ENCODE measurements at regions not wholly inside any gene's neighbourhood (a gene's known extent, or its start where the extent isn't known, plus 50 kb on each side); places are given as distances from the start of the nearest gene placed in this dataset.

- Histone ChIP-seq H3K9me3 (no peaks in the 10 kb centered on the region), H3K4me3 (no peak overlapping the region), H3K27ac (no peak overlapping the region), H3K4me1 (peaks cover 58% of the 10 kb centered on the region), H3K27me3 (no peaks in the 10 kb centered on the region), H3K36me3 (no peaks in the 10 kb centered on the region)
- no peak for DNase-seq (ENCODE audit: low spot score in 2 of 2)
- TF ChIP-seq CTCF (IDR thresholded peaks at IDR 0.05): no peak
- TF ChIP-seq EP300 (IDR thresholded peaks at IDR 0.05): no peak
- TF ChIP-seq POLR2AphosphoS5 (IDR thresholded peaks at IDR 0.05): no peak
- no peak for TF ChIP-seq POLR2A (IDR thresholded peaks at IDR 0.05)
- WGBS: 33% methylated on average over 2 of the region's 2 CpGs
These were observed 405.4 kb upstream of the TBL1XR1 start for GRCh38 chr3:177602601-177603147.

GRCh38 chr3:177603148-177603603 is 405.9 kb upstream of the TBL1XR1 start:
- Histone ChIP-seq H3K9me3 (no peaks in the 10 kb centered on the region), H3K4me1 (peaks cover 53% of the 10 kb centered on the region), H3K4me3 (no peak overlapping the region), H3K36me3 (no peaks in the 10 kb centered on the region), H3K27ac (no peak overlapping the region), H3K27me3 (no peaks in the 10 kb centered on the region)
- 56% methylated on average over 2 of the region's 2 CpGs for WGBS
- no peak for TF ChIP-seq POLR2A (IDR thresholded peaks at IDR 0.05)
- TF ChIP-seq POLR2AphosphoS5 (IDR thresholded peaks at IDR 0.05): no peak
- no peak for TF ChIP-seq CTCF (IDR thresholded peaks at IDR 0.05)
- TF ChIP-seq EP300 (IDR thresholded peaks at IDR 0.05): no peak
- no peak for DNase-seq (ENCODE audit: low spot score in 2 of 2)

GRCh38 chr3:177604181-177604580 is 406.9 kb upstream of the TBL1XR1 start:
- no peaks in the 10 kb centered on the region for H3K9me3 ChIP-seq
- DNase-seq (ENCODE audit: low spot score in 2 of 2): no peak
- WGBS: 96% methylated on average over 7 of the region's 7 CpGs
- no peaks in the 10 kb centered on the region for H3K36me3 ChIP-seq
- no peak overlapping the region for H3K4me3 ChIP-seq
- peaks cover 43% of the 10 kb centered on the region for H3K4me1 ChIP-seq
- H3K27me3 ChIP-seq: no peaks in the 10 kb centered on the region
- no peak overlapping the region for H3K27ac ChIP-seq
- no peak for TF ChIP-seq POLR2AphosphoS5 (IDR thresholded peaks at IDR 0.05)
- no peak for TF ChIP-seq EP300 (IDR thresholded peaks at IDR 0.05)
- no peak for TF ChIP-seq POLR2A (IDR thresholded peaks at IDR 0.05)
- TF ChIP-seq CTCF (IDR thresholded peaks at IDR 0.05): no peak

- TF ChIP-seq CTCF (IDR thresholded peaks at IDR 0.05) (no peak), POLR2AphosphoS5 (IDR thresholded peaks at IDR 0.05) (no peak), POLR2A (IDR thresholded peaks at IDR 0.05) (no peak), EP300 (IDR thresholded peaks at IDR 0.05) (no peak)
- no peak overlapping the region for H3K27ac ChIP-seq
- H3K27me3 ChIP-seq: no peaks in the 10 kb centered on the region
- no peaks in the 10 kb centered on the region for H3K36me3 ChIP-seq
- H3K4me3 ChIP-seq: no peak overlapping the region
- 75% methylated on average over 4 of the region's 4 CpGs for WGBS
- H3K9me3 ChIP-seq: no peaks in the 10 kb centered on the region
- no peak for DNase-seq (ENCODE audit: low spot score in 2 of 2)
- H3K4me1 ChIP-seq: peaks cover 23% of the 10 kb centered on the region
These were observed 409.6 kb upstream of the TBL1XR1 start for GRCh38 chr3:177606891-177607290.

GRCh38 chr3:177607589-177607988 is 410.3 kb upstream of the TBL1XR1 start:
- Histone ChIP-seq H3K27me3 (no peaks in the 10 kb centered on the region), H3K36me3 (no peaks in the 10 kb centered on the region), H3K9me3 (no peaks in the 10 kb centered on the region), H3K27ac (no peak overlapping the region), H3K4me3 (no peak overlapping the region), H3K4me1 (peaks cover 16% of the 10 kb centered on the region)
- TF ChIP-seq POLR2A (IDR thresholded peaks at IDR 0.05): no peak
- 84% methylated on average over 5 of the region's 5 CpGs for WGBS
- DNase-seq (ENCODE audit: low spot score in 2 of 2): no peak

GRCh38 chr3:177608443-177608842 is 411.2 kb upstream of the TBL1XR1 start:
- H3K27ac ChIP-seq: no peak overlapping the region
- peaks cover 8% of the 10 kb centered on the region for H3K4me1 ChIP-seq
- H3K4me3 ChIP-seq: no peak overlapping the region
- WGBS: 76% methylated on average over 1 of the region's 1 CpG
- TF ChIP-seq POLR2AphosphoS5 (IDR thresholded peaks at IDR 0.05) (no peak), POLR2A (IDR thresholded peaks at IDR 0.05) (no peak)
- no peak for DNase-seq (ENCODE audit: low spot score in 2 of 2)
- no peaks in the 10 kb centered on the region for H3K36me3 ChIP-seq
- H3K27me3 ChIP-seq: no peaks in the 10 kb centered on the region
- no peaks in the 10 kb centered on the region for H3K9me3 ChIP-seq
